HepG2 (cell line): ENCODE measurements at regions not wholly inside any gene's neighbourhood (a gene's known extent, or its start where the extent isn't known, plus 50 kb on each side); places are given as distances from the start of the nearest gene placed in this dataset.

Source experiments
- ATAC-seq: fragments of 200-7000 bp; cut with Tn5 transposase; 3 replicates; pipeline ENCODE4 v1.9.1; 2020; ENCODE audit warnings: mild to moderate bottlenecking, moderate library complexity
- BruUV-seq: library from RNA; stranded (reverse); fragments of 400-500 nt; replicated peaks from 2 replicates; lab custom pipeline; 2021; lab: Mats Ljungman, UMichigan
- CTCF ChIA-PET: fragments of 300-600 bp; formaldehyde crosslinking; extraction: SDS; loops from one replicate; lab custom pipeline; 2021; ENCODE audit warnings: low total read pairs, inconsistent platforms, low intra/inter-chr PET ratio; lab: Yijun Ruan, JAX
- POLR2A ChIA-PET: fragments of 350-600 bp; sonication (Branson Sonifier 250); formaldehyde crosslinking; loops from one replicate; lab custom pipeline; 2020; ENCODE audit warnings: antibody characterized with exemption, inconsistent platforms; lab: Yijun Ruan, JAX
- DNase-seq: peaks from one replicate; pipeline ENCODE4 v3.0.0-alpha.2; 2015; ENCODE audit warnings: low spot score
- FAIRE-seq: peaks from 3 replicates; lab custom pipeline; 2011; peaks lifted over from hg19 to GRCh38; lab: Jason Lieb, UNC
- H2AFZ ChIP-seq: one replicate; pipeline ENCODE4 v1.6.1; 2011; ENCODE audit warnings: low read length, inconsistent platforms
- H3K27ac ChIP-seq: fragments of 300-600 bp; 3 replicates; pipeline ENCODE4 v1.8.0; 2011; ENCODE audit warnings: mixed run types, mild to moderate bottlenecking, mixed read lengths, low read length, inconsistent platforms; ENCODE audit not compliant: insufficient read depth; ENCODE audit errors: extremely low read length
- H3K27me3 ChIP-seq, 2 experiments: fragments of 200-600 bp in 1 of 2; 2 replicates in 1 of 2; 3 replicates in 1 of 2; pipeline versions ENCODE4 v1.6.0 to v1.8.0; 2011; ENCODE audit warnings: low read length in 2 of 2, mild to moderate bottlenecking in 2 of 2, moderate library complexity in 2 of 2, inconsistent platforms in 1 of 2; ENCODE audit not compliant: insufficient read depth in 2 of 2, control insufficient read depth in 1 of 2
- H3K36me3 ChIP-seq, 2 experiments: fragments of 200-600 bp in 1 of 2; replicated peaks in 1 of 2; 2 replicates in 1 of 2; 3 replicates in 1 of 2; pipeline versions ENCODE4 v1.5.1 to v1.8.0; 2011; ENCODE audit warnings: low read length in 2 of 2, inconsistent platforms in 1 of 2; ENCODE audit not compliant: insufficient read depth in 2 of 2, control insufficient read depth in 1 of 2
- H3K4me1 ChIP-seq: 2 replicates; pipeline ENCODE4 v1.5.1; 2012; ENCODE audit warnings: low read length, inconsistent platforms; ENCODE audit not compliant: insufficient read depth
- H3K4me2 ChIP-seq: 2 replicates; pipeline ENCODE4 v1.6.0; 2011; ENCODE audit warnings: low read depth, low read length, inconsistent platforms
- H3K4me3 ChIP-seq, 3 experiments: fragments of 200-600 bp in 1 of 3; sonication (generic), shearing (Covaris generic) in 1 of 3; replicated peaks in 1 of 3; 2 replicates each; pipeline ENCODE4 v1.5.1; 2011 to 2016; ENCODE audit warnings: low read length in 3 of 3, inconsistent platforms in 2 of 3, low read depth in 2 of 3, mild to moderate bottlenecking in 2 of 3, control low read depth in 1 of 3, mixed read lengths in 1 of 3; ENCODE audit not compliant: insufficient read depth in 1 of 3
- H3K79me2 ChIP-seq: one replicate; pipeline ENCODE4 v1.6.1; 2011; ENCODE audit warnings: low read length, inconsistent platforms; ENCODE audit not compliant: insufficient read depth
- H3K9ac ChIP-seq: 2 replicates; pipeline ENCODE4 v1.6.0; 2011; ENCODE audit warnings: mild to moderate bottlenecking, low read depth, low read length, inconsistent platforms; ENCODE audit not compliant: insufficient read depth
- H3K9me3 ChIP-seq: 2 replicates; pipeline ENCODE4 v1.5.1; 2012; ENCODE audit warnings: mild to moderate bottlenecking, low read length
- H4K20me1 ChIP-seq: 2 replicates; pipeline ENCODE4 v1.6.0; 2011; ENCODE audit warnings: inconsistent platforms, mild to moderate bottlenecking, low read length, moderate library complexity; ENCODE audit not compliant: insufficient read depth
- AGO1 ChIP-seq: fragments of 200-400 bp; formaldehyde crosslinking; IDR thresholded peaks from 2 replicates; pipeline ENCODE4 v1.6.1; 2017; ENCODE audit warnings: mild to moderate bottlenecking, low read depth, low read length, moderate library complexity; ENCODE audit not compliant: poor library complexity, severe bottlenecking
- ARID2 ChIP-seq: sonication (generic); formaldehyde crosslinking; IDR thresholded peaks from 2 replicates; pipeline ENCODE4 v1.8.1; 2022; ENCODE audit warnings: mild to moderate bottlenecking, missing genetic modification reagents, borderline replicate concordance
- CEBPG ChIP-seq: IDR thresholded peaks from 2 replicates; pipeline ENCODE4 v1.6.1; 2016
- EHMT2 ChIP-seq: fragments of 200-600 bp; sonication (generic); IDR thresholded peaks from 2 replicates; pipeline ENCODE4 v1.7.0; 2017; ENCODE audit warnings: antibody characterized with exemption, low read depth, low read length, borderline replicate concordance
- GTF3A ChIP-seq: sonication (generic); formaldehyde crosslinking; conservative IDR thresholded peaks from 2 replicates; pipeline ENCODE4 v1.4.0; 2020; ENCODE audit warnings: mild to moderate bottlenecking, missing genetic modification reagents
- MNT ChIP-seq: fragments of 450-650 bp; IDR thresholded peaks from 2 replicates; pipeline ENCODE4 v1.6.1; 2016
- NBN ChIP-seq: fragments of 450-650 bp; conservative IDR thresholded peaks from 2 replicates; pipeline ENCODE4 v1.6.1; 2017
- NCOA1 ChIP-seq: sonication (generic); formaldehyde crosslinking; IDR thresholded peaks from 2 replicates; pipeline ENCODE4 v1.9.0; 2021; ENCODE audit warnings: missing genetic modification reagents
- NR2F2 ChIP-seq: IDR thresholded peaks from 2 replicates; pipeline ENCODE4 v1.6.1; 2012; ENCODE audit warnings: low read depth, inconsistent platforms, borderline replicate concordance
- RAD21 ChIP-seq: fragments of 450-650 bp; formaldehyde crosslinking; IDR thresholded peaks from 2 replicates; pipeline ENCODE4 v1.5.0; 2020; ENCODE audit warnings: mild to moderate bottlenecking
- REL ChIP-seq: sonication (generic); formaldehyde crosslinking; conservative IDR thresholded peaks from 2 replicates; pipeline ENCODE4 v1.8.0; 2022; ENCODE audit warnings: mild to moderate bottlenecking, missing genetic modification reagents, moderate library complexity
- SMARCE1 ChIP-seq: fragments of 450-650 bp; IDR thresholded peaks from 2 replicates; pipeline ENCODE4 v1.6.1; 2017; ENCODE audit warnings: borderline replicate concordance
- ZNF326 ChIP-seq: sonication (generic); formaldehyde crosslinking; IDR thresholded peaks from 2 replicates; pipeline ENCODE4 v1.4.0; 2020; ENCODE audit warnings: missing genetic modification reagents, borderline replicate concordance
- ZNF652 ChIP-seq: IDR thresholded peaks from 2 replicates; pipeline ENCODE4 v1.6.1; 2016; ENCODE audit warnings: low read depth, borderline replicate concordance
- ZNF773 ChIP-seq: sonication (generic); formaldehyde crosslinking; IDR thresholded peaks from 2 replicates; pipeline ENCODE4 v1.4.0; 2020; ENCODE audit warnings: missing genetic modification reagents, borderline replicate concordance
- ZNF839 ChIP-seq: sonication (generic); formaldehyde crosslinking; IDR thresholded peaks from 2 replicates; pipeline ENCODE4 v1.4.0; 2020; ENCODE audit warnings: missing genetic modification reagents, mild to moderate bottlenecking, borderline replicate concordance
- whole genome bisulfite sequencing: methylation state at CpG from one replicate; pipeline ENCODE4 v1.1.6; 2017; ENCODE audit warnings: low lambda C conversion rate; 5-methylcytosine and 5-hydroxymethylcytosine counted together
- in situ Hi-C: cut with HindIII; loops from 2 replicates; pipeline ENCODE4 v1.10.0; 2017; ENCODE audit warnings: low pct_unique_long_range_greater_than_20kb; ENCODE audit not compliant: extremely low pct_ligation_motif_present
- intact Hi-C: fragments of 100-400 bp; cut with micrococcal nuclease; formaldehyde crosslinking; loops from one replicate; pipeline ENCODE4 v1.10.0; 2022; ENCODE audit not compliant: unreplicated experiment

- intact Hi-C loops = loop anchor here (10.0 kb wide), 1 partner anchor 167 kb away; no protein-coding TSS in a partner anchor
- Histone ChIP-seq H3K36me3 (no peaks in the 10 kb centered on the region), H3K9me3 (no peaks in the 10 kb centered on the region), H3K27me3 (no peaks in the 10 kb centered on the region; a peak in 1 of 5 replicates), H3K4me3 (no peak overlapping the region), H4K20me1 (no peaks in the 10 kb centered on the region), H3K9ac (no peak overlapping the region), H3K79me2 (no peaks in the 10 kb centered on the region), H3K4me2 (no peak overlapping the region), H2AFZ (no peak overlapping the region), H3K27ac (no peak overlapping the region)
- WGBS = 39% methylated on average over 8 of the region's 8 CpGs
- BruUV-seq = no TSS peak
- ATAC-seq (no peak), FAIRE-seq (no peak)
- no peak for TF ChIP-seq NR2F2
- no peak for TF ChIP-seq SMARCE1
- TF ChIP-seq MNT = 0 out of 2 replicates have a peak, but pooled peaks have one; percentile 11
- no peak for TF ChIP-seq ZNF839 (CRISPR knock-in tag)
- TF ChIP-seq EHMT2 = no peak
- no peak for TF ChIP-seq RAD21 (CRISPR knock-in tag)
- TF ChIP-seq ZNF652 = no peak
- no peak for TF ChIP-seq ZNF773 (CRISPR knock-in tag)
- TF ChIP-seq NBN = 0 out of 2 replicates have a peak, but pooled peaks have one; percentile 65
- no peak for TF ChIP-seq NCOA1 (CRISPR knock-in tag)
- no peak for TF ChIP-seq ZNF326 (CRISPR knock-in tag)
- no peak for TF ChIP-seq GTF3A (CRISPR knock-in tag)
- TF ChIP-seq CEBPG (CRISPR knock-in tag) = no peak
- TF ChIP-seq AGO1 = no peak
- no peak for TF ChIP-seq REL (CRISPR knock-in tag)
- no peak for TF ChIP-seq ARID2 (CRISPR knock-in tag)
- TF ChIP-seq, all 625 proteins: peak for 2
- DNase-seq = no peak
- H3K4me1 ChIP-seq = no peaks in the 10 kb centered on the region
- in situ Hi-C loops = no loop called here
- ChIA-PET CTCF (no interaction called here), POLR2A (no interaction called here)
Observed at GRCh38 chr17:56672195-56672594, 78.7 kb downstream of the NOG start.
